ENCODE measurements at regions not wholly inside any gene's neighbourhood (a gene's known extent, or its start where the extent isn't known, plus 50 kb on each side); places are given as distances from the start of the nearest gene placed in this dataset.

GRCh38 chr3:21056293-21056692, 694.7 kb downstream of the ZNF385D start:
- no peak overlapping the region for H3K23ac ChIP-seq (ENCODE audit: insufficient read length, low read depth, low read length)
- H3K79me1 ChIP-seq (ENCODE audit: insufficient read depth, low read depth, low read length, poor library complexity, severe bottlenecking), result no peaks in the 10 kb centered on the region
- no peaks in the 10 kb centered on the region for H4K20me1 ChIP-seq (ENCODE audit: control insufficient read depth, insufficient read depth, insufficient read length)
- H3K4ac ChIP-seq (ENCODE audit: low read depth, low read length), result no peak overlapping the region
- no peak overlapping the region for H2BK120ac ChIP-seq (ENCODE audit: low read depth, low read length, poor library complexity, severe bottlenecking)
- H3K14ac ChIP-seq (ENCODE audit: insufficient read depth, low read length), result no peak overlapping the region
- no peak overlapping the region for H4K8ac ChIP-seq (replicated peaks; ENCODE audit: insufficient read length, low read depth, low read length)
- H2BK12ac ChIP-seq (ENCODE audit: insufficient read length, low read depth, low read length), result no peak overlapping the region
- no peaks in the 10 kb centered on the region for H3K79me2 ChIP-seq (ENCODE audit: insufficient read depth, low read length)
- H2BK20ac ChIP-seq (ENCODE audit: low read depth, low read length, poor library complexity, severe bottlenecking), result no peak overlapping the region
- no peak overlapping the region for H3K56ac ChIP-seq (ENCODE audit: insufficient read length, low read depth, low read length)
- TF ChIP-seq CTCF (conservative IDR thresholded peaks at IDR 0.05), result no peak
- Mint-ChIP-seq H3K27me3 (ENCODE audit: low read depth) (no peaks in the 10 kb centered on the region), H3K4me3 (no peak overlapping the region), H3K9me3 (no peaks in the 10 kb centered on the region), H3K27ac (no peak overlapping the region), H3K36me3 (ENCODE audit: insufficient read depth in 1 of 3, low read depth in 3 of 3) (no peaks in the 10 kb centered on the region), H3K4me1 (no peaks in the 10 kb centered on the region)
- H2AK5ac ChIP-seq (ENCODE audit: insufficient read length, low read length), result no peak overlapping the region
- WGBS (ENCODE audit: extremely low coverage, insufficient read length, low lambda C conversion rate), result no CpG with 5 or more reads among the region's 1 CpG
- H4K91ac ChIP-seq (ENCODE audit: insufficient read length, low read depth, low read length), result no peak overlapping the region
- no peak overlapping the region for H2BK15ac ChIP-seq (ENCODE audit: low read depth, low read length)
- no peak overlapping the region for H3K27ac ChIP-seq (ENCODE audit: insufficient read length, low read depth, low read length)
- no peak overlapping the region for H3K18ac ChIP-seq (ENCODE audit: insufficient read length, low read depth, low read length)
- H3K4me1 ChIP-seq (ENCODE audit: insufficient read depth, low read length), result no peaks in the 10 kb centered on the region
- H3T11ph ChIP-seq (ENCODE audit: low read length), result no peak overlapping the region
- no peaks in the 10 kb centered on the region for H3K27me3 ChIP-seq (ENCODE audit: insufficient read depth, low read length)
- H3K9ac ChIP-seq (ENCODE audit: extremely low read depth, insufficient read length, low read length), result no peak overlapping the region
- no peaks in the 10 kb centered on the region for H3K23me2 ChIP-seq (ENCODE audit: insufficient read length, low read depth, low read length, poor library complexity, severe bottlenecking)
- no peak overlapping the region for H3K4me2 ChIP-seq (ENCODE audit: insufficient read depth, insufficient read length, low read length)
- DNase-seq, result no peak
- H2AFZ ChIP-seq (ENCODE audit: low read length), result no peak overlapping the region
- H3K9me3 ChIP-seq (ENCODE audit: control insufficient read depth, low read depth, low read length), result no peaks in the 10 kb centered on the region
- no peak overlapping the region for H2BK5ac ChIP-seq (ENCODE audit: insufficient read length, low read length)
- no peak overlapping the region for H4K5ac ChIP-seq (ENCODE audit: insufficient read length, low read depth, low read length)

Measured in H9 (cell line).